K562 (cell line): ENCODE measurements at regions not wholly inside any gene's neighbourhood (a gene's known extent, or its start where the extent isn't known, plus 50 kb on each side); places are given as distances from the start of the nearest gene placed in this dataset.

ENCODE experiments used
- ATAC-seq: fragments of 200-7000 bp; cut with Tn5 transposase; 3 replicates; pipeline ENCODE4 v1.9.1; 2020; ENCODE audit warnings: moderate library complexity
- BruUV-seq: library from RNA; stranded (reverse); fragments of 400-500 nt; replicated peaks from 2 replicates; lab custom pipeline; 2021; lab: Mats Ljungman, UMichigan
- CTCF ChIA-PET: fragments of 300-600 bp; formaldehyde crosslinking; extraction: SDS; loops from one replicate; lab custom pipeline; 2021; ENCODE audit warnings: low intra/inter-chr PET ratio; lab: Yijun Ruan, JAX
- POLR2A ChIA-PET: fragments of 300-600, 350-650 bp; sonication (Branson Sonifier 250); formaldehyde crosslinking; extraction: SDS; loops from one replicate; lab custom pipeline; 2021; ENCODE audit warnings: antibody characterized with exemption, inconsistent platforms; lab: Yijun Ruan, JAX
- DNase-seq, 4 experiments: peaks; one replicate each; pipeline versions ENCODE4 v3.0.0 to v3.0.0-alpha.2; 2011 to 2018; ENCODE audit warnings: low spot score in 3 of 4, mixed read lengths in 3 of 4; ENCODE audit errors: extremely low read depth in 1 of 4
- FAIRE-seq: peaks from 2 replicates; lab custom pipeline; 2011; peaks lifted over from hg19 to GRCh38; lab: Jason Lieb, UNC
- H2AFZ ChIP-seq: 2 replicates; pipeline ENCODE4 v1.6.0; 2011; ENCODE audit warnings: low read depth, low read length, control low read depth, inconsistent platforms
- H3K27ac ChIP-seq: fragments of 200-600 bp; 3 replicates; pipeline ENCODE4 v1.8.0; 2011; ENCODE audit warnings: low read depth, mild to moderate bottlenecking, control low read depth, inconsistent platforms, low read length, moderate library complexity, mixed read lengths; ENCODE audit errors: extremely low read depth
- H3K27me3 ChIP-seq, 2 experiments: fragments of 300-600 bp in 1 of 2; 2 replicates in 1 of 2; 3 replicates in 1 of 2; pipeline versions ENCODE4 v1.6.0 to v1.8.0; 2011; ENCODE audit warnings: inconsistent platforms in 2 of 2, low read length in 2 of 2, mild to moderate bottlenecking in 1 of 2, mixed read lengths in 1 of 2, moderate library complexity in 1 of 2; ENCODE audit not compliant: control insufficient read depth in 2 of 2, insufficient read depth in 2 of 2
- H3K36me3 ChIP-seq: fragments of 300-600 bp; 3 replicates; pipeline ENCODE4 v1.8.0; 2011; ENCODE audit warnings: mild to moderate bottlenecking, low read length, inconsistent platforms; ENCODE audit not compliant: control insufficient read depth, insufficient read depth
- H3K4me1 ChIP-seq, 2 experiments: fragments of 200-600 bp in 1 of 2; replicated peaks in 1 of 2; 2 replicates in 1 of 2; 3 replicates in 1 of 2; pipeline versions ENCODE4 v1.5.1 to v1.8.0; 2011; ENCODE audit warnings: inconsistent platforms in 2 of 2, low read length in 2 of 2, mild to moderate bottlenecking in 1 of 2, mixed read lengths in 1 of 2, moderate library complexity in 1 of 2; ENCODE audit not compliant: control insufficient read depth in 2 of 2, insufficient read depth in 2 of 2
- H3K4me2 ChIP-seq: 2 replicates; pipeline ENCODE4 v1.6.1; 2011; ENCODE audit warnings: low read length, control low read depth, inconsistent platforms, mixed read lengths; ENCODE audit not compliant: insufficient read depth
- H3K4me3 ChIP-seq: fragments of 200-600 bp; sonication (generic), shearing (Covaris generic); 2 replicates; pipeline ENCODE4 v1.5.1; 2016; ENCODE audit warnings: control low read depth, inconsistent platforms
- H3K79me2 ChIP-seq: fragments of 200-600 bp; 3 replicates; pipeline ENCODE4 v1.8.0; 2011; ENCODE audit warnings: low read length, inconsistent platforms; ENCODE audit not compliant: control insufficient read depth, insufficient read depth
- H3K9ac ChIP-seq, 2 experiments: 2 replicates each; pipeline versions ENCODE4 v1.6.0 to v1.6.1; 2011; ENCODE audit warnings: low read depth in 2 of 2, low read length in 2 of 2, control low read depth in 1 of 2, inconsistent platforms in 1 of 2, mild to moderate bottlenecking in 1 of 2, mixed read lengths in 1 of 2; ENCODE audit not compliant: insufficient read depth in 1 of 2
- H3K9me1 ChIP-seq: one replicate; pipeline ENCODE4 v1.6.0; 2011; ENCODE audit warnings: inconsistent platforms, mild to moderate bottlenecking, low read length, moderate library complexity; ENCODE audit not compliant: control insufficient read depth, insufficient read depth
- H3K9me3 ChIP-seq: replicated peaks from 2 replicates; pipeline ENCODE4 v1.5.1; 2011; ENCODE audit warnings: low read depth, low read length, inconsistent platforms; ENCODE audit not compliant: control insufficient read depth, insufficient read depth
- H4K20me1 ChIP-seq: replicated peaks from 2 replicates; pipeline ENCODE4 v1.6.1; 2011; ENCODE audit warnings: low read length, inconsistent platforms, mixed read lengths; ENCODE audit not compliant: control insufficient read depth, insufficient read depth
- HMG20B ChIP-seq: fragments of 250-450 bp; sonication (Bioruptor Pico); IDR thresholded peaks from 2 replicates; pipeline ENCODE4 v1.5.0; 2021; ENCODE audit warnings: mild to moderate bottlenecking
- ILK ChIP-seq: fragments of 450-650 bp; IDR thresholded peaks from 2 replicates; pipeline ENCODE4 v1.6.1; 2016; ENCODE audit warnings: missing genetic modification characterization, low read depth, mild to moderate bottlenecking, missing compliant biosample characterization, moderate library complexity, borderline replicate concordance
- MECOM ChIP-seq: fragments of 250-450 bp; sonication (Bioruptor Pico); IDR thresholded peaks from 2 replicates; pipeline ENCODE4 v1.8.0; 2022; ENCODE audit warnings: inconsistent platforms
- RBM15 ChIP-seq: fragments of 200-400 bp; formaldehyde crosslinking; IDR thresholded peaks from 2 replicates; pipeline ENCODE4 v1.6.1; 2018; ENCODE audit warnings: mild to moderate bottlenecking, low read length, moderate library complexity; ENCODE audit not compliant: insufficient read depth
- SNIP1 ChIP-seq: fragments of 450-650 bp; IDR thresholded peaks from 2 replicates; pipeline ENCODE4 v1.7.1; 2017; ENCODE audit warnings: low read depth, mild to moderate bottlenecking
- ZNF23 ChIP-seq: fragments of 250-450 bp; sonication (Bioruptor Pico); IDR thresholded peaks from 2 replicates; pipeline ENCODE4 v1.4.0; 2020; ENCODE audit warnings: mild to moderate bottlenecking
- WGBS: fragments of 100-300 bp; shearing (Covaris generic); methylation state at CpG from one replicate; pipeline ENCODE4 v1.1.6; 2016; ENCODE audit warnings: low coverage, mixed read lengths; ENCODE audit not compliant: insufficient coverage; ENCODE audit errors: missing lambda C conversion rate; 5-methylcytosine and 5-hydroxymethylcytosine counted together
- in situ Hi-C: fragments of 300-500 bp; cut with MboI; formaldehyde crosslinking; loops from 4 replicates; pipeline ENCODE4 v1.15.0; 2018; ENCODE audit warnings: inconsistent platforms, mixed read lengths
- intact Hi-C: fragments of 100-400 bp; cut with micrococcal nuclease; formaldehyde crosslinking; loops from 2 replicates; pipeline ENCODE4 v1.14.2; 2022
- TF ChIP-seq, protein P1 (sequence below), 2 experiments: fragments of 450-650 bp; formaldehyde crosslinking in 1 of 2; IDR thresholded peaks; 2 replicates each; pipeline versions ENCODE4 v1.4.0 to v1.6.1; 2014 to 2020; ENCODE audit warnings: mild to moderate bottlenecking in 2 of 2, borderline replicate concordance in 1 of 2, low read depth in 1 of 2
- TF ChIP-seq, protein P2 (sequence below): fragments of 250-450 bp; sonication (Bioruptor Pico); IDR thresholded peaks from 2 replicates; pipeline ENCODE4 v1.5.0; 2021

DNA sequence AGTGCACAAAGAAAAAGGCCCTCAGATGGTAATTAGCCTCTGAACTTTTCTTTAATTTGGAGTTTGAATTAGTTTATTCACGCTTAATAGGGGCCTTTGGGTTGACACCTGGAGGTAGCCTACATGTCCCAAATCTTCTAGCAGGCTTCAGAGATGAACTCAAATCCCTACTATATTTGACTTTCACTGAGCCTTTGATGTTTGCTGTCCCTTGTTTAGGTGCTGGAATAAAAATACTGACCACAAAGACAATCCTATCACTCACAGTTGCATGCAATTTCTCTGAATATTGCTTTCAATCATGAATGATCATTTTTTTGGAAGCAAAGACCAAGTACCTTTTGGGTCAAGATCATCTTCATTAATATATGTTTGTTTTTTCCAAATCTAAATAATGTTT is 564.0 kb upstream of the FANCL start:
- no peak overlapping the region for H3K27ac ChIP-seq
- no peaks in the 10 kb centered on the region for H3K9me3 ChIP-seq
- H3K79me2 ChIP-seq, result no peaks in the 10 kb centered on the region
- H4K20me1 ChIP-seq, result no peaks in the 10 kb centered on the region
- H3K4me3 ChIP-seq, result no peak overlapping the region
- no TSS peak for BruUV-seq
- H3K4me1 ChIP-seq, result no peaks in the 10 kb centered on the region
- H3K4me2 ChIP-seq, result no peak overlapping the region
- no peak overlapping the region for H2AFZ ChIP-seq
- WGBS, result 23% methylated on average over 1 of the region's 1 CpG
- H3K36me3 ChIP-seq, result no peaks in the 10 kb centered on the region
- TF ChIP-seq SNIP1, result no peak
- TF ChIP-seq ZNF23, result no peak
- no peak for TF ChIP-seq MECOM (CRISPR knock-in tag)
- no peak for TF ChIP-seq RBM15
- TF ChIP-seq, protein P1, sequence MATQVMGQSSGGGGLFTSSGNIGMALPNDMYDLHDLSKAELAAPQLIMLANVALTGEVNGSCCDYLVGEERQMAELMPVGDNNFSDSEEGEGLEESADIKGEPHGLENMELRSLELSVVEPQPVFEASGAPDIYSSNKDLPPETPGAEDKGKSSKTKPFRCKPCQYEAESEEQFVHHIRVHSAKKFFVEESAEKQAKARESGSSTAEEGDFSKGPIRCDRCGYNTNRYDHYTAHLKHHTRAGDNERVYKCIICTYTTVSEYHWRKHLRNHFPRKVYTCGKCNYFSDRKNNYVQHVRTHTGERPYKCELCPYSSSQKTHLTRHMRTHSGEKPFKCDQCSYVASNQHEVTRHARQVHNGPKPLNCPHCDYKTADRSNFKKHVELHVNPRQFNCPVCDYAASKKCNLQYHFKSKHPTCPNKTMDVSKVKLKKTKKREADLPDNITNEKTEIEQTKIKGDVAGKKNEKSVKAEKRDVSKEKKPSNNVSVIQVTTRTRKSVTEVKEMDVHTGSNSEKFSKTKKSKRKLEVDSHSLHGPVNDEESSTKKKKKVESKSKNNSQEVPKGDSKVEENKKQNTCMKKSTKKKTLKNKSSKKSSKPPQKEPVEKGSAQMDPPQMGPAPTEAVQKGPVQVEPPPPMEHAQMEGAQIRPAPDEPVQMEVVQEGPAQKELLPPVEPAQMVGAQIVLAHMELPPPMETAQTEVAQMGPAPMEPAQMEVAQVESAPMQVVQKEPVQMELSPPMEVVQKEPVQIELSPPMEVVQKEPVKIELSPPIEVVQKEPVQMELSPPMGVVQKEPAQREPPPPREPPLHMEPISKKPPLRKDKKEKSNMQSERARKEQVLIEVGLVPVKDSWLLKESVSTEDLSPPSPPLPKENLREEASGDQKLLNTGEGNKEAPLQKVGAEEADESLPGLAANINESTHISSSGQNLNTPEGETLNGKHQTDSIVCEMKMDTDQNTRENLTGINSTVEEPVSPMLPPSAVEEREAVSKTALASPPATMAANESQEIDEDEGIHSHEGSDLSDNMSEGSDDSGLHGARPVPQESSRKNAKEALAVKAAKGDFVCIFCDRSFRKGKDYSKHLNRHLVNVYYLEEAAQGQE (IDR thresholded peaks at IDR 0.05; ENCODE audit: borderline replicate concordance), result peak; percentile 56
- TF ChIP-seq, protein P1 (CRISPR knock-in tag; IDR thresholded peaks at IDR 0.05; ENCODE audit: low read depth), result no peak
- TF ChIP-seq, protein P2, sequence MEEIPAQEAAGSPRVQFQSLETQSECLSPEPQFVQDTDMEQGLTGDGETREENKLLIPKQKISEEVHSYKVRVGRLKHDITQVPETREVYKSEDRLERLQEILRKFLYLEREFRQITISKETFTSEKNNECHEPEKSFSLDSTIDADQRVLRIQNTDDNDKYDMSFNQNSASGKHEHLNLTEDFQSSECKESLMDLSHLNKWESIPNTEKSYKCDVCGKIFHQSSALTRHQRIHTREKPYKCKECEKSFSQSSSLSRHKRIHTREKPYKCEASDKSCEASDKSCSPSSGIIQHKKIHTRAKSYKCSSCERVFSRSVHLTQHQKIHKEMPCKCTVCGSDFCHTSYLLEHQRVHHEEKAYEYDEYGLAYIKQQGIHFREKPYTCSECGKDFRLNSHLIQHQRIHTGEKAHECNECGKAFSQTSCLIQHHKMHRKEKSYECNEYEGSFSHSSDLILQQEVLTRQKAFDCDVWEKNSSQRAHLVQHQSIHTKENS (CRISPR knock-in tag), result no peak
- no peak for TF ChIP-seq ILK
- no peak for TF ChIP-seq HMG20B (CRISPR knock-in tag)
- DNase-seq (no peak), FAIRE-seq (no peak), ATAC-seq (no peak)
- ChIA-PET POLR2A (no interaction called here), CTCF (no interaction called here)
- no peaks in the 10 kb centered on the region for H3K27me3 ChIP-seq
- in situ Hi-C loops (no loop called here), intact Hi-C loops (no loop called here)
- H3K9me1 ChIP-seq, result no peaks in the 10 kb centered on the region
- no peak overlapping the region for H3K9ac ChIP-seq
